RWPE2 (cell line): ENCODE measurements at regions not wholly inside any gene's neighbourhood (a gene's known extent, or its start where the extent isn't known, plus 50 kb on each side); places are given as distances from the start of the nearest gene placed in this dataset.

Experiments
- ATAC-seq: fragments of 200-7000 bp; cut with Tn5 transposase; 3 replicates; pipeline ENCODE4 v1.9.1; 2021; ENCODE audit warnings: low read depth
- DNase-seq: peaks from one replicate; pipeline ENCODE4 v3.0.0-alpha.2; 2020; ENCODE audit warnings: low spot score
- H3K27ac ChIP-seq: fragments of 450-650 bp; 2 replicates; pipeline ENCODE4 v1.5.1; 2017; ENCODE audit warnings: mild to moderate bottlenecking; ENCODE audit not compliant: poor library complexity, severe bottlenecking
- H3K27me3 ChIP-seq: fragments of 250-450 bp; sonication (Bioruptor Pico); 2 replicates; pipeline ENCODE4 v1.5.1; 2021; ENCODE audit warnings: mild to moderate bottlenecking, moderate library complexity; ENCODE audit not compliant: insufficient read depth, poor library complexity, severe bottlenecking
- H3K36me3 ChIP-seq: fragments of 250-450 bp; sonication (Bioruptor Pico); 2 replicates; pipeline ENCODE4 v1.5.1; 2020; ENCODE audit warnings: low read depth, mild to moderate bottlenecking, moderate library complexity
- H3K4me1 ChIP-seq: fragments of 250-450 bp; sonication (Bioruptor Pico); 2 replicates; pipeline ENCODE4 v1.5.1; 2021; ENCODE audit warnings: mild to moderate bottlenecking, moderate library complexity; ENCODE audit not compliant: insufficient read depth, poor library complexity, severe bottlenecking
- H3K4me3 ChIP-seq: fragments of 250-450 bp; sonication (Bioruptor Pico); 2 replicates; pipeline ENCODE4 v1.5.1; 2021; ENCODE audit warnings: mild to moderate bottlenecking, moderate library complexity; ENCODE audit not compliant: severe bottlenecking
- H3K9me3 ChIP-seq: fragments of 250-450 bp; sonication (Bioruptor Pico); 2 replicates; pipeline ENCODE4 v1.5.1; 2021; ENCODE audit warnings: mild to moderate bottlenecking, moderate library complexity; ENCODE audit not compliant: severe bottlenecking
- CTCF ChIP-seq: fragments of 450-650 bp; IDR thresholded peaks from one replicate; pipeline ENCODE4 v1.5.1; 2017; ENCODE audit warnings: mild to moderate bottlenecking, moderate library complexity; ENCODE audit not compliant: poor library complexity, severe bottlenecking

DNA sequence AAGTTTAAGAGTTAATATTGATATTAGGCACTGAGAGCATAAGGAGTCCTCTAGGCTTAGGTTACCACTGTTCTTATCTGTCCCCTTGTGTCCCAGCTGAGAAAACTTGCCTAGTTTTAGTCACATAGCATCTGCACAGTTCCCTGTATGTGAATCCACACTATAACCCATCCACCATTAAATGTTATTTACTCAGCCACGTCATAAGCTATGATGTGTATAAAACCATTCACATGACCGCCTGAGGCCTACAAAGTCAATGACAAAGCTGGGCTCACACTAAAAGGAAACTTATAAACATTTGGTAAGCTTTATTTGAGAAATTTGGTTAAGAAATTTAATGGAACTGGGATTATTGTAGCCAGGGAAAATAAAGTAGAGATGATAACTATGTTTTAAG is 59.2 kb upstream of the TFAP2D start:
- DNase-seq: no peak
- peaks cover 3% of the 10 kb centered on the region for H3K9me3 ChIP-seq

DNA sequence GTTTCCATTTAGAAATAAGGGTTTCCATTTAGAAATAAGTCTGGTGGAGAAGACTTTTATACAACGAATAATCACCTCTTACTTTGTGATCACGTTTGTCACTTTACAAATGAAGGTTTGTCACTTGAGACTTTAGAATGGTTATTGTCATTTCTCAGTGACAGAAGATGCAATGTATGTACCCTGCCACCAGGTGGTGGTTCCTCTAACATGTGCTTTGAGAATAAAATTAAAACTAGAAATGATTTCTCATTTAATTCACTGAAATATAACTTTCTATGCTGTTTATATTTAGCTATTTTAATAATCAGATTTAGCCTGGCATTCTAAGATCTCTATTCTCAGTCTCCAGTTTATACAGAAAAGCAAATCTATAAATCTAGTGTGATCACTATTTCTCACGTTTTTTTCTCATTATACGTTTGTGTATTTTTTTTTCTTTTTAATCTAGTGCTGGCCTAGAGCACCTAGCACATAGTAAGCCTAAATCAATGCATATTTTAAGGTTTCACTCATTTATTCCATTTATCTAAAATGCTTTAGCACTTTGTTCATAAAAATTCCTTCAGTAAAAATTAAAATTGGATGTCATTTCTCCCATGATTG is 57.4 kb upstream of the TFAP2D start:
- no peak for ATAC-seq
- H3K4me3 ChIP-seq: no peak overlapping the region
- TF ChIP-seq CTCF: peak; percentile 59
- no peaks in the 10 kb centered on the region for H3K4me1 ChIP-seq
- H3K9me3 ChIP-seq: no peaks in the 10 kb centered on the region
- DNase-seq: no peak
- H3K27me3 ChIP-seq: peaks cover 5% of the 10 kb centered on the region
- no peaks in the 10 kb centered on the region for H3K36me3 ChIP-seq
- H3K27ac ChIP-seq: no peak overlapping the region

More for the DNA sequence above, 59.2 kb upstream of the TFAP2D start:
- H3K27me3 ChIP-seq: peaks cover 5% of the 10 kb centered on the region
- no peaks in the 10 kb centered on the region for H3K4me1 ChIP-seq
- no peak for TF ChIP-seq CTCF
- no peak overlapping the region for H3K27ac ChIP-seq
- H3K36me3 ChIP-seq: no peaks in the 10 kb centered on the region
- ATAC-seq: no peak
- no peak overlapping the region for H3K4me3 ChIP-seq

DNA sequence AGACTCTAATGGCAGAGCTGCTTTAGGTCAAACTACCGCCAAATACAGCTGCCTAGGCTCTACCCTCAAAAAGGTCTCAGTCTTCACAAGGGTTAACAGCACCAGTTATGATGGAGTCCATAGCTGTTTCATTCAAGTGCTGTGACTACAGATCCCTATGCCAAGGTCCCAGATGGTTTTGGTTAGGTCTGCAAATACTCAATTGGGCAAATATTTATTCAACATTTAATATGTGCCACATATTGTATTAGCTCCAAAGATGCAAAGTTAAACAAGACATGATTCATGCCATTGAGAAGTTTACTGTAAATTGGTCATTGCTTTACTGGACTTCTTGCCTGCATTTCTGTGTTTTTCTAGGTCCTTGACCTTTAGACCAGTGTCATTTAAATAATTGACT is 55.8 kb upstream of the TFAP2D start:
- no peak for ATAC-seq
- no peak for DNase-seq
- H3K4me3 ChIP-seq: no peak overlapping the region
- H3K4me1 ChIP-seq: no peaks in the 10 kb centered on the region
- no peaks in the 10 kb centered on the region for H3K9me3 ChIP-seq
- TF ChIP-seq CTCF: no peak
- no peaks in the 10 kb centered on the region for H3K36me3 ChIP-seq
- H3K27me3 ChIP-seq: peaks cover 5% of the 10 kb centered on the region
- H3K27ac ChIP-seq: no peak overlapping the region

DNA sequence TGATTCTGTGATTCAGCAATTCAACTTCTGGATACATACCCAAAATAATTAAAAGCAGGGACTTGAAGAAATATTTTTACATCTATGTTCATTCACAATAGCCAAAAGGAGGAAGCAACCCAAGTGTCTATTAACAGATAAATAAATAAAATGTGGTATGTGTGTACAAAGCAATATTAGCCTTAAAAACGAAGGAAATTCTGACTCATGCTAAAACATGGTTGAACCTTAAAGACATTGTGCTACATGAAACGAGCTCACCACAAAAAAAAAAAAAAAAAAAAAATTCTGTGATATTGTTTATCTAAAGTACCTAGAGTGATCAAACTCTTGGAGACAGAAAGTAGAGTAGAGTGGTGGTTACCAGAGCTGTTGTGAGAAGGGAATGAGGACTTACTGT is 54.8 kb upstream of the TFAP2D start:
- Histone ChIP-seq H3K36me3 (no peaks in the 10 kb centered on the region), H3K27me3 (peaks cover 5% of the 10 kb centered on the region), H3K27ac (no peak overlapping the region), H3K4me1 (no peaks in the 10 kb centered on the region), H3K4me3 (no peak overlapping the region), H3K9me3 (no peaks in the 10 kb centered on the region)
- DNase-seq (no peak), ATAC-seq (no peak)
- TF ChIP-seq CTCF: no peak

GRCh38 chr6:50661636-50662035 is 51.7 kb upstream of the TFAP2D start:
- H3K27me3 ChIP-seq: peaks cover 5% of the 10 kb centered on the region
- TF ChIP-seq CTCF: no peak
- no peaks in the 10 kb centered on the region for H3K4me1 ChIP-seq
- H3K36me3 ChIP-seq: no peaks in the 10 kb centered on the region
- DNase-seq (no peak), ATAC-seq (no peak)
- H3K27ac ChIP-seq: no peak overlapping the region
- no peak overlapping the region for H3K4me3 ChIP-seq
- H3K9me3 ChIP-seq: no peaks in the 10 kb centered on the region
